Activated naive CD8-positive, alpha-beta T cell treated with anti-CD3 and anti-CD28 coated beads, Interleukin-2, amount 10 ng/mL, durations not matched to agents 7 days and 5 days (primary cell): ENCODE measurements at regions not wholly inside any gene's neighbourhood (a gene's known extent, or its start where the extent isn't known, plus 50 kb on each side); places are given as distances from the start of the nearest gene placed in this dataset.

Experiments used
- ATAC-seq: fragments of 150-1000 bp; cut with Tn5 transposase; one replicate; pipeline ENCODE4 v1.10.0; 2021; ENCODE audit warnings: low read depth, moderate library complexity
- POLR2A ChIA-PET: fragments of 350-600 bp; sonication (Branson Sonifier 250); formaldehyde crosslinking; loops from one replicate; lab custom pipeline; 2021; ENCODE audit warnings: antibody characterized with exemption; lab: Charles Lee
- DNase-seq: peaks from one replicate; pipeline ENCODE4 v3.0.0; 2021
- H3K27ac Mint-ChIP-seq: one replicate; pipeline ENCODE4 v1.8.0; 2022; ENCODE audit warnings: mild to moderate bottlenecking, mixed read lengths
- H3K27me3 Mint-ChIP-seq: one replicate; pipeline ENCODE4 v1.8.0; 2022; ENCODE audit warnings: mild to moderate bottlenecking, moderate library complexity, mixed read lengths
- H3K36me3 Mint-ChIP-seq: one replicate; pipeline ENCODE4 v1.8.0; 2021; ENCODE audit warnings: mild to moderate bottlenecking, mixed read lengths
- H3K4me1 Mint-ChIP-seq: one replicate; pipeline ENCODE4 v1.8.0; 2021; ENCODE audit warnings: mixed read lengths
- H3K4me3 Mint-ChIP-seq: one replicate; pipeline ENCODE4 v1.8.0; 2022; ENCODE audit warnings: mild to moderate bottlenecking, moderate library complexity, mixed read lengths
- H3K9me3 Mint-ChIP-seq: one replicate; pipeline ENCODE4 v1.8.0; 2021; ENCODE audit warnings: mixed read lengths

GRCh38 chr20:63132715-63133471 is 83.0 kb downstream of the YTHDF1 start:
- H3K9me3 Mint-ChIP-seq = no peaks in the 10 kb centered on the region
- H3K27me3 Mint-ChIP-seq = peaks cover 2% of the 10 kb centered on the region
- no peaks in the 10 kb centered on the region for H3K4me1 Mint-ChIP-seq
- no peak overlapping the region for H3K27ac Mint-ChIP-seq
- POLR2A ChIA-PET = no interaction called here
- ATAC-seq (no peak), DNase-seq (peak; percentile 20)
- H3K4me3 Mint-ChIP-seq = no peak overlapping the region
- no peaks in the 10 kb centered on the region for H3K36me3 Mint-ChIP-seq

- no peak overlapping the region for H3K27ac Mint-ChIP-seq
- POLR2A ChIA-PET = no interaction called here
- ATAC-seq (no peak), DNase-seq (peak; percentile 23)
- H3K9me3 Mint-ChIP-seq = no peaks in the 10 kb centered on the region
- peaks cover 2% of the 10 kb centered on the region for H3K27me3 Mint-ChIP-seq
- H3K4me1 Mint-ChIP-seq = no peaks in the 10 kb centered on the region
- H3K4me3 Mint-ChIP-seq = no peak overlapping the region
- no peaks in the 10 kb centered on the region for H3K36me3 Mint-ChIP-seq
Measured at GRCh38 chr20:63132131-63132714, 83.7 kb downstream of the YTHDF1 start.

- DNase-seq (peak; percentile 10), ATAC-seq (no peak)
- H3K9me3 Mint-ChIP-seq = no peaks in the 10 kb centered on the region
- POLR2A ChIA-PET = no interaction called here
- H3K27ac Mint-ChIP-seq = no peak overlapping the region
- peaks cover 2% of the 10 kb centered on the region for H3K27me3 Mint-ChIP-seq
- H3K4me1 Mint-ChIP-seq = no peaks in the 10 kb centered on the region
- no peak overlapping the region for H3K4me3 Mint-ChIP-seq
- no peaks in the 10 kb centered on the region for H3K36me3 Mint-ChIP-seq
Measured at GRCh38 chr20:63130658-63131577, 85.0 kb downstream of the YTHDF1 start.

GRCh38 chr20:63129991-63130657 is 85.8 kb downstream of the YTHDF1 start:
- no peak for ATAC-seq

GRCh38 chr20:63129376-63129965 is 86.5 kb downstream of the YTHDF1 start:
- DNase-seq (peak; percentile 2), ATAC-seq (no peak)
- Mint-ChIP-seq H3K27ac (no peak overlapping the region), H3K4me3 (no peak overlapping the region), H3K36me3 (no peaks in the 10 kb centered on the region), H3K27me3 (peaks cover 4% of the 10 kb centered on the region), H3K4me1 (no peaks in the 10 kb centered on the region), H3K9me3 (no peaks in the 10 kb centered on the region)
- POLR2A ChIA-PET = no interaction called here

More at GRCh38 chr20:63129991-63130657, 85.8 kb downstream of the YTHDF1 start:
- no peaks in the 10 kb centered on the region for H3K9me3 Mint-ChIP-seq
- no peak overlapping the region for H3K4me3 Mint-ChIP-seq
- no peaks in the 10 kb centered on the region for H3K36me3 Mint-ChIP-seq
- H3K27ac Mint-ChIP-seq = no peak overlapping the region
- peak; percentile 11 for DNase-seq
- H3K27me3 Mint-ChIP-seq = peaks cover 4% of the 10 kb centered on the region
- POLR2A ChIA-PET = no interaction called here
- no peaks in the 10 kb centered on the region for H3K4me1 Mint-ChIP-seq

- H3K9me3 Mint-ChIP-seq = no peaks in the 10 kb centered on the region
- no peak overlapping the region for H3K4me3 Mint-ChIP-seq
- ATAC-seq (no peak), DNase-seq (peak; percentile 23)
- no peak overlapping the region for H3K27ac Mint-ChIP-seq
- H3K4me1 Mint-ChIP-seq = no peaks in the 10 kb centered on the region
- H3K27me3 Mint-ChIP-seq = peaks cover 4% of the 10 kb centered on the region
- POLR2A ChIA-PET = no interaction called here
- H3K36me3 Mint-ChIP-seq = no peaks in the 10 kb centered on the region
Measured at GRCh38 chr20:63128956-63129355, 87.0 kb downstream of the YTHDF1 start.

DNA sequence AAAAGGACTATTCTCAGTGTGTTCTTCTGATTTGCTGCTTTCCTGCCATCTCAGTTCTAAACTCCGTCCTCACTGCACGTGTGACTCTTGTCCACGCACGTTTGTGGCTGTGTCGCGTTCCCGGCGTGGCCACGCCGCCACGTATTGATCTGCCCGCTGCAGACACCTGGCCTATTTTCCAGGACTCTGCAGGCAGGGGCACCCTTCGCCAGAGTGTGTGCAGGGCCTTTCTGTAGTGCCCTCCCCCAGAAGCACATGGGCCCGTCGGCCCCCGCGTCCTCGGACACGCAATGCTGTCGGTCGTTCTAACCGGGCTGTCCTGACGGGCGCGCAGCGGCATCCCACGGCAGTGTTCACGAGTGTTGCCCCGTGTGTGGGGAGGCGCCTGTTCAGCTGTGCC is 87.6 kb downstream of the YTHDF1 start:
- no peaks in the 10 kb centered on the region for H3K36me3 Mint-ChIP-seq
- DNase-seq (peak; percentile 9), ATAC-seq (no peak)
- peaks cover 4% of the 10 kb centered on the region for H3K27me3 Mint-ChIP-seq
- no peak overlapping the region for H3K4me3 Mint-ChIP-seq
- POLR2A ChIA-PET = no interaction called here
- no peaks in the 10 kb centered on the region for H3K9me3 Mint-ChIP-seq
- H3K4me1 Mint-ChIP-seq = no peaks in the 10 kb centered on the region
- H3K27ac Mint-ChIP-seq = no peak overlapping the region

DNA sequence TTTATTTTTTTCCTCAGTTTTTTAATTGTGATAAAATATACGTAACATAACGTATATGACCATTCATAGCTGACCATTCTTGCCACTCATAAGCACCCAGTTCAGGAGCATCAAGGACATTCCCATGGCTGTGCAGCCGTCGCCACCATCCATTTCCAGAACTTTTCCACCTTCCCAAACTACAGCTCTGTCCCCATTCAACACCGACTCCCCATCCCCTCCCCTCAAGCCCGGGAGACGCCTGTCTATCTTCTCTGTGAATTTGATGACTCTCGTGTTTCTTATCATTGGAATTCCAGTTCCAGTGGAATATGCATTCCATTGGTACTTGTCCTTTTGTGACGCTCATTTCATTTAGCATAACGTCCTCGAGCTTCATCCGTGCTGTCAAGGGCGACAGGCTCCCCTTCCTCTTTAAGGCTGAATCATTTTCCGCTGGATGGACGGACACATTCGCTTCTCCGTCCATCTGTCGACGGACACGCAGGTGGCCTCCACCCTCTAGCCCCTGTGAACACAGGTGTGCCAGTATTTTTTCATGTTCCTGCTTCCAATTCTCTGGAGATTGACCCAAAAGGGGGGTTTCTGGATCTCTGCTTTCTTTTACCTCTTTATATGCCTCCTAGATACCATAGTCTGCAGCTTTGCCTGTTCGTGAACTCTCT is 88.1 kb downstream of the YTHDF1 start:
- POLR2A ChIA-PET = no interaction called here
- DNase-seq (no peak), ATAC-seq (no peak)
- Mint-ChIP-seq H3K9me3 (no peaks in the 10 kb centered on the region), H3K27me3 (peaks cover 4% of the 10 kb centered on the region), H3K4me1 (no peaks in the 10 kb centered on the region), H3K4me3 (no peak overlapping the region), H3K36me3 (no peaks in the 10 kb centered on the region), H3K27ac (no peak overlapping the region)

- H3K9me3 Mint-ChIP-seq = no peaks in the 10 kb centered on the region
- H3K27me3 Mint-ChIP-seq = peaks cover 4% of the 10 kb centered on the region
- no peaks in the 10 kb centered on the region for H3K4me1 Mint-ChIP-seq
- no peaks in the 10 kb centered on the region for H3K36me3 Mint-ChIP-seq
- DNase-seq = peak; percentile 7
- H3K4me3 Mint-ChIP-seq = no peak overlapping the region
- no peak for ATAC-seq
- no peak overlapping the region for H3K27ac Mint-ChIP-seq
- POLR2A ChIA-PET = no interaction called here
Measured at GRCh38 chr20:63126876-63127699, 88.8 kb downstream of the YTHDF1 start.

- no peak overlapping the region for H3K27ac Mint-ChIP-seq
- peaks cover 4% of the 10 kb centered on the region for H3K27me3 Mint-ChIP-seq
- no peaks in the 10 kb centered on the region for H3K4me1 Mint-ChIP-seq
- POLR2A ChIA-PET = no interaction called here
- H3K9me3 Mint-ChIP-seq = no peaks in the 10 kb centered on the region
- DNase-seq = peak; percentile 14
- no peaks in the 10 kb centered on the region for H3K36me3 Mint-ChIP-seq
- ATAC-seq = no peak
- H3K4me3 Mint-ChIP-seq = no peak overlapping the region
Measured at GRCh38 chr20:63125838-63126601, 89.9 kb downstream of the YTHDF1 start.

- DNase-seq = no peak
- no peaks in the 10 kb centered on the region for H3K36me3 Mint-ChIP-seq
- peaks cover 4% of the 10 kb centered on the region for H3K27me3 Mint-ChIP-seq
- H3K4me3 Mint-ChIP-seq = no peak overlapping the region
- ATAC-seq = no peak
- H3K27ac Mint-ChIP-seq = no peak overlapping the region
- POLR2A ChIA-PET = no interaction called here
- H3K9me3 Mint-ChIP-seq = no peaks in the 10 kb centered on the region
- H3K4me1 Mint-ChIP-seq = no peaks in the 10 kb centered on the region
Measured at GRCh38 chr20:63125581-63125837, 90.4 kb downstream of the YTHDF1 start.
